Transverse colon (tissue), 4 donors: ENCODE measurements at regions not wholly inside any gene's neighbourhood (a gene's known extent, or its start where the extent isn't known, plus 50 kb on each side); places are given as distances from the start of the nearest gene placed in this dataset.

Experiments
- DNase-seq: peaks from one replicate; pipeline ENCODE4 v3.0.0-alpha.2; 2019
- H3K27ac ChIP-seq, 4 donors: fragments of 200-600 bp; sonication (generic); 2 replicates each; pipeline ENCODE4 v1.5.1; 2016 to 2018; ENCODE audit warnings: inconsistent platforms in 4 of 4
- H3K27me3 ChIP-seq: fragments of 200-600 bp; sonication (generic); 2 replicates; pipeline ENCODE4 v1.5.1; 2017; ENCODE audit warnings: inconsistent platforms
- H3K36me3 ChIP-seq, 4 donors: fragments of 200-600 bp; sonication (generic); 2 replicates each; pipeline ENCODE4 v1.5.1; 2017 to 2019; ENCODE audit warnings: inconsistent platforms in 4 of 4
- H3K4me1 ChIP-seq, 4 donors: fragments of 200-600 bp; sonication (generic); 2 replicates each; pipeline ENCODE4 v1.5.1; 2017 to 2020; ENCODE audit warnings: inconsistent platforms in 4 of 4
- H3K4me3 ChIP-seq, 4 donors: fragments of 200-600 bp; sonication (generic); 1 replicate in 1 of 4; 2 replicates in 3 of 4; pipeline versions ENCODE4 v1.5.1 to v1.6.1; 2017 to 2019; ENCODE audit warnings: inconsistent platforms in 4 of 4
- H3K9me3 ChIP-seq, 2 donors: fragments of 200-600 bp; sonication (generic); 2 replicates each; pipeline ENCODE4 v1.5.1; 2017 to 2019; ENCODE audit warnings: inconsistent platforms in 2 of 2
- CTCF ChIP-seq, 5 experiments: fragments of 200-600 bp in 3 of 5; fragments of 450-650 bp in 2 of 5; sonication (generic) in 3 of 5; IDR thresholded peaks; 1 replicate in 2 of 5; 2 replicates in 3 of 5; pipeline ENCODE4 v1.5.1; 2016 to 2017; ENCODE audit warnings: antibody characterized with exemption in 5 of 5, inconsistent platforms in 3 of 5, mild to moderate bottlenecking in 2 of 5, moderate library complexity in 1 of 5
- EP300 ChIP-seq: sonication (generic); formaldehyde crosslinking; IDR thresholded peaks from one replicate; pipeline ENCODE4 v1.6.1; 2017; ENCODE audit warnings: antibody characterized with exemption, low read depth
- POLR2A ChIP-seq: fragments of 450-650 bp; IDR thresholded peaks from one replicate; pipeline ENCODE4 v1.6.1; 2016; ENCODE audit warnings: antibody characterized with exemption, mild to moderate bottlenecking, moderate library complexity
- POLR2AphosphoS5 ChIP-seq, 3 donors: sonication (generic); formaldehyde crosslinking; IDR thresholded peaks; one replicate each; pipeline ENCODE4 v1.6.1; 2016; ENCODE audit warnings: antibody characterized with exemption in 3 of 3
- WGBS, 2 donors: methylation state at CpG; one replicate each; pipeline ENCODE4 v1.1.5; 2018; ENCODE audit warnings: low coverage in 1 of 2; 5-methylcytosine and 5-hydroxymethylcytosine counted together
- in situ Hi-C, 4 donors: fragments of 200-750 bp; cut with MboI; loops; one replicate each; pipeline versions ENCODE4 v1.15.0 to v1.15.1; 2017; ENCODE audit warnings: low sequenced_read_pairs in 3 of 4, low pct_ligation_motif_present in 1 of 4, low pct_unique_long_range_greater_than_20kb in 1 of 4
- intact Hi-C: fragments of 100-400 bp; cut with DNase I; formaldehyde crosslinking; loops from one replicate; pipeline ENCODE4 v1.15.1; 2023; ENCODE audit warnings: low total_unique reads

DNA sequence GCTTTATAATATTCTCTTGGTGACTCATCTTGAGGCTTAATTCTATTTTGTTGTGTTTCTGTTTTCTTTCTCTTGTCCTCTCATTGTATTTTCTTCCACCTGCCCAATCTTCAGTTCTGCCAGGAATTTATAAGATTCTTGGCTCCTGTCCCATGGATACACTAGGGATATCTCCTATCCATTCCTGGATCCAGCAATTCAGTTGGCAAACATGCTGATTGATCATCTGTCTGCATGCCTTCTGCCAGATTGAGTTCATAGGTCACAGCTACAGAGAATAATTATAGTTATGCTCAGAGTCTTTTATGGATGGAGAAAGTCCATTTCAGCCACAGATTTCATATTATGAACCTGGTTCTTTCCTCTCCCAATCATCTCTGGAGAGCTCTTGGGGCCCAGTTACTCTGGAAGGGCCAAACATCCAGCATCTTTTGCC is 140.4 kb upstream of the MAGI2 start:
- no peak for DNase-seq
- Histone ChIP-seq H3K4me1 (peaks cover 0 to 11% (median 2%) of the 10 kb centered on the region in 4 donors), H3K27ac (no peak overlapping the region), H3K4me3 (no peak overlapping the region), H3K27me3 (no peaks in the 10 kb centered on the region), H3K9me3 (no peaks in the 10 kb centered on the region), H3K36me3 (no peaks in the 10 kb centered on the region)
- intact Hi-C loops (no loop called here), in situ Hi-C loops (no loop called here)
- TF ChIP-seq POLR2AphosphoS5 (IDR thresholded peaks at IDR 0.05) (no peak), POLR2A (no peak), CTCF (IDR thresholded peaks at IDR 0.05) (no peak), EP300 (no peak)

DNA sequence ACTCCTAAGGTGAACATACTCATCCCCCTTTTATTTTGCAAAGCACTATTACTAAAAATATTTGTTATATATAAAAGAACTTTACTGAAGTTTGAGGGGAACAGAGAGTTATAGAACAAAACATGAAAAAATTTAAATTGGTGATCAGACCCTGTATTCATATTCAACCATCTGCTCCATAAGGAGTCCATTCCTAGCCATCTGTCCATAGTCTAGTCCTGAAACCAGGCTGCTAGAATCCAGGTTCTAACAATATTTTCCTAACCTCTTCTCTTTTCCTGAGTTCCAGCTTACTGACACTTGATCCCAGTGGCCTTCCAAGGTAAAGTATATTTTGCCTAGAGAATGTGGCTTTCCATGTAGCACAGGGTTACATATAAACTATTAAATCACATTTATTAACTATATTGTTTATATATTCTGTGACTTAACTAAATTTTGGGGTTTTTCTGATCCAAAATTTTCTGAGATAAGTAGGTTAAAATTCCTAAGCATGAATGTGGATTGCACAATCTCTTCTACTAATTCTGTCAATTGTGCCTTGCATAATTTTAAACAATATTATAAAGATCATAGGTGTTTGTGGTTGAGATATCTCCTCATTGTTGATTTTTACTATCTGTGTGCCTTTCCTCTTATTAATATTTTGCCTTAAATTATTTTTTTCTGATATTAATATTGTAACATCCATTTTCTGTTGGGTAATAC is 137.6 kb upstream of the MAGI2 start:
- no peak for TF ChIP-seq EP300
- TF ChIP-seq CTCF (IDR thresholded peaks at IDR 0.05) = no peak
- no peak for TF ChIP-seq POLR2A
- no peak for TF ChIP-seq POLR2AphosphoS5 (IDR thresholded peaks at IDR 0.05)
- no peaks in the 10 kb centered on the region for H3K36me3 ChIP-seq
- peaks cover 0 to 11% (median 2%) of the 10 kb centered on the region in 4 donors for H3K4me1 ChIP-seq
- H3K9me3 ChIP-seq = no peaks in the 10 kb centered on the region
- intact Hi-C loops = no loop called here
- in situ Hi-C loops = no loop called here
- DNase-seq = no peak
- H3K4me3 ChIP-seq = no peak overlapping the region
- H3K27ac ChIP-seq = no peak overlapping the region
- no peaks in the 10 kb centered on the region for H3K27me3 ChIP-seq

GRCh38 chr7:79590391-79590790 is 136.9 kb upstream of the MAGI2 start:
- intact Hi-C loops = no loop called here
- no peak overlapping the region for H3K27ac ChIP-seq
- H3K36me3 ChIP-seq = no peaks in the 10 kb centered on the region
- in situ Hi-C loops = no loop called here
- no peak for TF ChIP-seq CTCF (IDR thresholded peaks at IDR 0.05)
- no peak for TF ChIP-seq POLR2A
- no peak for TF ChIP-seq POLR2AphosphoS5 (IDR thresholded peaks at IDR 0.05)
- TF ChIP-seq EP300 = no peak
- H3K4me1 ChIP-seq = peaks cover 0 to 11% (median 2%) of the 10 kb centered on the region in 4 donors
- H3K4me3 ChIP-seq = no peak overlapping the region
- 64 to 83% methylated on average over 1 of the region's 1 CpG for WGBS, 2 donors
- no peaks in the 10 kb centered on the region for H3K27me3 ChIP-seq
- no peak for DNase-seq
- H3K9me3 ChIP-seq = no peaks in the 10 kb centered on the region

- H3K4me1 ChIP-seq = no peaks in the 10 kb centered on the region
- H3K27ac ChIP-seq = no peak overlapping the region
- 70 to 91% methylated on average over 2 of the region's 2 CpGs for WGBS, 2 donors
- TF ChIP-seq EP300 = no peak
- TF ChIP-seq POLR2AphosphoS5 (IDR thresholded peaks at IDR 0.05) = no peak
- no peak for TF ChIP-seq CTCF (IDR thresholded peaks at IDR 0.05)
- TF ChIP-seq POLR2A = no peak
- H3K9me3 ChIP-seq = no peaks in the 10 kb centered on the region
- intact Hi-C loops (no loop called here), in situ Hi-C loops (no loop called here)
- no peaks in the 10 kb centered on the region for H3K36me3 ChIP-seq
- H3K27me3 ChIP-seq = no peaks in the 10 kb centered on the region
- H3K4me3 ChIP-seq = no peak overlapping the region
- DNase-seq = no peak
Observed at GRCh38 chr7:79570903-79571302, 117.4 kb upstream of the MAGI2 start.
